Gastrocnemius medialis (tissue), 4 donors: ENCODE measurements at regions not wholly inside any gene's neighbourhood (a gene's known extent, or its start where the extent isn't known, plus 50 kb on each side); places are given as distances from the start of the nearest gene placed in this dataset.

Source experiments
- POLR2A ChIP-seq, 2 donors: fragments of 450-650 bp; IDR thresholded peaks; one replicate each; pipeline ENCODE4 v1.6.1; 2017; ENCODE audit warnings: antibody characterized with exemption in 2 of 2, mild to moderate bottlenecking in 2 of 2, moderate library complexity in 2 of 2
- TF ChIP-seq, protein P1 (sequence below), 5 experiments: fragments of 450-650 bp in 3 of 5; fragments of 200-600 bp in 2 of 5; sonication (generic) in 2 of 5; IDR thresholded peaks in 4 of 5; conservative IDR thresholded peaks in 1 of 5; 1 replicate in 4 of 5; 2 replicates in 1 of 5; pipeline ENCODE4 v1.5.1; 2016 to 2019; ENCODE audit warnings: antibody characterized with exemption in 5 of 5, mild to moderate bottlenecking in 3 of 5, moderate library complexity in 3 of 5

DNA sequence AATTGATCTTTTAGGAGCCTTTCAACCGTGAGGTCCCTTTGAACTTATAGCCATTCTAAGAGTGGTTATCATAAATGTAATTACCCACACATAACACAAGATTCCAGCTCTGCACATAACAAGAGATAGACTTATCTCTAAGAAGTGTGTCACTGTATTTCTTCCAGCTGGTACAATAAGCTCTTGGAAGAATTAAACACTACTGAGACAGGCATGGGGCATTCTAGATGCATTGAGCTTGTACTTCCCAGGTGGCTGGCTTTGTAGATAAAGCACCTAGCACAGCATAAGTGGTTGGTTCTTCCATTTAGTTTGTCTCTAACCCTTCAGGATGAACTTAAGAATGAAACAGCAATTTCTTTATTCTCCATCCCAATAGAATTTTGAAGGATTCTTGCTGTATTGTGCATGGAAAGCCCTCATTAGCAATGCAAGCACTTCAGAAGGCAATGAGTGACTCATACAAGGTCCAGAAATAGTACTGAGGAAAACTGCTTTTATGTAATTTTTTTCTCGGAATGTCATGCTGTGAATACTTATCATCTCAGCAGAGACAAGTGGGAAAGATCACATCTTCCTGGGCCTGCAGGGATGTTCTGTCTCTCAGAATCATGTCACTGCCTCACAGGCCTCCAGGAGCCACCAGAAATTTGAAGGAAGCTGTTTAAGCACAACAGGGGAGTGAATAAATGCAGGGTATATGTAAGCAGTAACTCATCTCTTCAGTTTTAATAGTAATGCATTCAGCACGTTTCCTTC, 91.1 kb upstream of the CD180 start:
- TF ChIP-seq, protein P1, sequence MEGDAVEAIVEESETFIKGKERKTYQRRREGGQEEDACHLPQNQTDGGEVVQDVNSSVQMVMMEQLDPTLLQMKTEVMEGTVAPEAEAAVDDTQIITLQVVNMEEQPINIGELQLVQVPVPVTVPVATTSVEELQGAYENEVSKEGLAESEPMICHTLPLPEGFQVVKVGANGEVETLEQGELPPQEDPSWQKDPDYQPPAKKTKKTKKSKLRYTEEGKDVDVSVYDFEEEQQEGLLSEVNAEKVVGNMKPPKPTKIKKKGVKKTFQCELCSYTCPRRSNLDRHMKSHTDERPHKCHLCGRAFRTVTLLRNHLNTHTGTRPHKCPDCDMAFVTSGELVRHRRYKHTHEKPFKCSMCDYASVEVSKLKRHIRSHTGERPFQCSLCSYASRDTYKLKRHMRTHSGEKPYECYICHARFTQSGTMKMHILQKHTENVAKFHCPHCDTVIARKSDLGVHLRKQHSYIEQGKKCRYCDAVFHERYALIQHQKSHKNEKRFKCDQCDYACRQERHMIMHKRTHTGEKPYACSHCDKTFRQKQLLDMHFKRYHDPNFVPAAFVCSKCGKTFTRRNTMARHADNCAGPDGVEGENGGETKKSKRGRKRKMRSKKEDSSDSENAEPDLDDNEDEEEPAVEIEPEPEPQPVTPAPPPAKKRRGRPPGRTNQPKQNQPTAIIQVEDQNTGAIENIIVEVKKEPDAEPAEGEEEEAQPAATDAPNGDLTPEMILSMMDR (IDR thresholded peaks at IDR 0.05 in 4 of 5, conservative IDR thresholded peaks at IDR 0.05 in 1 of 5), result no peak
- TF ChIP-seq POLR2A (IDR thresholded peaks at IDR 0.05), result no peak
